Lung (tissue), 11 donors: ENCODE measurements at regions not wholly inside any gene's neighbourhood (a gene's known extent, or its start where the extent isn't known, plus 50 kb on each side); places are given as distances from the start of the nearest gene placed in this dataset.
A peak's percentile ranks its signal among the peaks of the same experiment; 100 is the strongest.

Source experiments
- ATAC-seq: fragments of 200-7000 bp; cut with Tn5 transposase; one replicate; pipeline ENCODE4 v1.9.1; 2020; ENCODE audit warnings: moderate number of reproducible peaks; ENCODE audit not compliant: insufficient read depth, low FRiP score
- DNase-seq, 3 donors: peaks; one replicate each; pipeline ENCODE4 v3.0.0-alpha.2; 2013 to 2017
- H3K27ac ChIP-seq, 2 donors: one replicate each; pipeline ENCODE4 v1.5.1; 2013; ENCODE audit warnings: mild to moderate bottlenecking in 2 of 2, moderate library complexity in 2 of 2, control low read depth in 1 of 2, inconsistent platforms in 1 of 2, low read depth in 1 of 2, low read length in 1 of 2
- H3K27me3 ChIP-seq, 3 donors: one replicate each; pipeline ENCODE4 v1.5.1; 2013; ENCODE audit warnings: low read length in 2 of 3; ENCODE audit not compliant: control insufficient read depth in 3 of 3, insufficient read depth in 3 of 3
- H3K36me3 ChIP-seq, 4 donors: one replicate each; pipeline ENCODE4 v1.5.1; 2013; ENCODE audit warnings: low read length in 4 of 4, mild to moderate bottlenecking in 1 of 4, moderate library complexity in 1 of 4; ENCODE audit not compliant: control insufficient read depth in 4 of 4, insufficient read depth in 4 of 4
- H3K4me1 ChIP-seq, 5 donors: one replicate each; pipeline ENCODE4 v1.5.1; 2013; ENCODE audit warnings: low read length in 5 of 5, mild to moderate bottlenecking in 2 of 5, moderate library complexity in 1 of 5; ENCODE audit not compliant: control insufficient read depth in 5 of 5, insufficient read depth in 5 of 5
- H3K4me3 ChIP-seq: one replicate; pipeline ENCODE4 v1.5.1; 2013; ENCODE audit warnings: mild to moderate bottlenecking, control low read depth, moderate library complexity
- H3K9ac ChIP-seq, 2 donors: one replicate each; pipeline ENCODE4 v1.5.1; 2013; ENCODE audit warnings: low read length in 2 of 2, control low read depth in 1 of 2; ENCODE audit not compliant: insufficient read depth in 1 of 2
- H3K9me3 ChIP-seq, 4 donors: one replicate each; pipeline ENCODE4 v1.5.1; 2013; ENCODE audit warnings: low read length in 3 of 4, mild to moderate bottlenecking in 1 of 4, moderate library complexity in 1 of 4; ENCODE audit not compliant: control insufficient read depth in 4 of 4, insufficient read depth in 3 of 4
- CTCF ChIP-seq: IDR thresholded peaks from 2 replicates; pipeline ENCODE4 v1.5.1; 2012; ENCODE audit warnings: mild to moderate bottlenecking; ENCODE audit errors: control extremely low read depth, extremely low read depth
- WGBS, 2 donors: extraction: QIAGEN DNeasy Blood & Tissue Kit; methylation state at CpG; one replicate each; pipeline ENCODE4 v1.1.7; 2013; 5-methylcytosine and 5-hydroxymethylcytosine counted together
- donor health status: control.
- donor health status: control.
- donor health status: Bipolar disorder and iron deficiency.
- donor health status: healthy.
- donor health status: DM: yes; HTN: yes; CAD: no.

DNA sequence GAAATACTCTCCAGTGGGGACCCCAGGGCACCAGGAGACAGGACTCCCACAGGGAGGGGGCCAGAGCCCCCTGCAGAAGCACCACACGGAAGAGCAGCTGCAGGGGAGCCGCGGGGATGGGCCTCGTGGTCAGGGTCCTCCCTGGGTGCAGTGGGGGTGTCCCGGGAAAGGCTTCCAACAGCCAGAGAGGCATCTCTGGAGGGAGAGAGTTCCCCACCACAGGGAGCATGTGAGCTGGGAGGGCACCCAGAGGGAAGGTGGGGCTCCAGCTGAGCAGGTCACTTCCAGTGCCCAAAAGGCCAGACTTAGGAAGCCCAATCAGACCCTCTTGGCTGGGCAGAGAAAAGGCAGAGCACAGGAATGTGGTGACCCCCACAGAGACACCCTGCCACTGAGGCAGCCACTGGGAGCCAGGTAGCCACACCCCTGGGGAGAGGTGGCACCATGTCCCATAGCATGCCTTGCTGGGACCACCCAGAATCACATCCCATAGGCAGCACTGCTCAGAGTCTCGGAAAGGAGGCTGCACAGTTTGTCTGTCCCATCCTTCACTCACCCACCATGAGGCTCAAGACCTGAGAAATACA lies 49.9 kb upstream of the LMO1 start:
- H3K9ac ChIP-seq, result no peak overlapping the region
- H3K36me3 ChIP-seq, result no peaks in the 10 kb centered on the region
- H3K4me1 ChIP-seq, result peaks cover 0 to 14% (median 0%) of the 10 kb centered on the region in 5 donors
- 76 to 83% methylated on average over 6 of the region's 6 CpGs for WGBS, 2 donors
- no peak for TF ChIP-seq CTCF
- peak overlapping the region; percentile 5 for H3K4me3 ChIP-seq
- DNase-seq (peak in 1 of 3 donors; percentile 6), ATAC-seq (no peak)
- H3K27me3 ChIP-seq, result no peaks in the 10 kb centered on the region
- no peak overlapping the region for H3K27ac ChIP-seq
- no peaks in the 10 kb centered on the region for H3K9me3 ChIP-seq
